ENCODE measurements at regions not wholly inside any gene's neighbourhood (a gene's known extent, or its start where the extent isn't known, plus 50 kb on each side); places are given as distances from the start of the nearest gene placed in this dataset.

- intact Hi-C loops (cut with DNase I; ENCODE audit: low total_unique reads): no loop called here
- H3K36me3 ChIP-seq: no peaks in the 10 kb centered on the region
- no peaks in the 10 kb centered on the region for H3K9me3 ChIP-seq
- WGBS, 5 donors: 91 to 98% (median 92%) methylated on average over 2 of the region's 2 CpGs
- H3K27ac ChIP-seq: no peak overlapping the region
- H3K27me3 ChIP-seq: no peaks in the 10 kb centered on the region
- H3K4me3 ChIP-seq: no peak overlapping the region
- TF ChIP-seq EP300 (IDR thresholded peaks at IDR 0.05) (no peak), POLR2A (IDR thresholded peaks at IDR 0.05) (no peak), CTCF (IDR thresholded peaks at IDR 0.05) (no peak), POLR2AphosphoS5 (IDR thresholded peaks at IDR 0.05) (no peak)
- no peak for DNase-seq
- H3K4me1 ChIP-seq: no peaks in the 10 kb centered on the region
Observed at GRCh38 chr2:7816944-7817343, 864.9 kb upstream of the ID2 start.

- no peak for DNase-seq
- no peaks in the 10 kb centered on the region for H3K9me3 ChIP-seq
- intact Hi-C loops (cut with DNase I; ENCODE audit: low total_unique reads): no loop called here
- no peak for TF ChIP-seq POLR2A (IDR thresholded peaks at IDR 0.05)
- no peak for TF ChIP-seq POLR2AphosphoS5 (IDR thresholded peaks at IDR 0.05)
- TF ChIP-seq CTCF (IDR thresholded peaks at IDR 0.05): no peak
- WGBS, 5 donors: 91 to 93% (median 93%) methylated on average over 5 of the region's 5 CpGs
- H3K27me3 ChIP-seq: no peaks in the 10 kb centered on the region
- H3K4me1 ChIP-seq: no peaks in the 10 kb centered on the region
- H3K36me3 ChIP-seq: no peaks in the 10 kb centered on the region
- no peak overlapping the region for H3K27ac ChIP-seq
- no peak overlapping the region for H3K4me3 ChIP-seq
Observed at GRCh38 chr2:7819316-7819715, 862.5 kb upstream of the ID2 start.

- no peak for DNase-seq
- 66 to 77% (median 72%) methylated on average over 4 of the region's 4 CpGs for WGBS, 5 donors
- Histone ChIP-seq H3K27ac (no peak overlapping the region), H3K27me3 (no peaks in the 10 kb centered on the region), H3K4me3 (no peak overlapping the region), H3K36me3 (no peaks in the 10 kb centered on the region), H3K9me3 (no peaks in the 10 kb centered on the region), H3K4me1 (no peaks in the 10 kb centered on the region)
- intact Hi-C loops (cut with DNase I; ENCODE audit: low total_unique reads): no loop called here
- TF ChIP-seq CTCF (IDR thresholded peaks at IDR 0.05): no peak
- no peak for TF ChIP-seq POLR2A (IDR thresholded peaks at IDR 0.05)
- TF ChIP-seq POLR2AphosphoS5 (IDR thresholded peaks at IDR 0.05): no peak
- no peak for TF ChIP-seq EP300 (IDR thresholded peaks at IDR 0.05)
Observed at GRCh38 chr2:7819850-7820249, 862.0 kb upstream of the ID2 start.

GRCh38 chr2:7824211-7824610 lies 857.6 kb upstream of the ID2 start:
- no peak for DNase-seq
- TF ChIP-seq EP300 (IDR thresholded peaks at IDR 0.05) (no peak), POLR2AphosphoS5 (IDR thresholded peaks at IDR 0.05) (no peak), POLR2A (IDR thresholded peaks at IDR 0.05) (no peak), CTCF (IDR thresholded peaks at IDR 0.05) (no peak)
- no peaks in the 10 kb centered on the region for H3K36me3 ChIP-seq
- 88 to 97% (median 93%) methylated on average over 2 of the region's 2 CpGs for WGBS, 5 donors
- no peaks in the 10 kb centered on the region for H3K4me1 ChIP-seq
- H3K4me3 ChIP-seq: no peak overlapping the region
- H3K9me3 ChIP-seq: no peaks in the 10 kb centered on the region
- no peak overlapping the region for H3K27ac ChIP-seq
- H3K27me3 ChIP-seq: no peaks in the 10 kb centered on the region
- intact Hi-C loops (cut with DNase I; ENCODE audit: low total_unique reads): no loop called here
